SK-N-SH (cell line): ENCODE measurements at regions not wholly inside any gene's neighbourhood (a gene's known extent, or its start where the extent isn't known, plus 50 kb on each side); places are given as distances from the start of the nearest gene placed in this dataset.

Experiments used
- CTCF ChIA-PET: fragments of 300-600, 350-600 bp; formaldehyde crosslinking; extraction: SDS; loops from one replicate; lab custom pipeline; 2021; lab: Yijun Ruan, JAX
- POLR2A ChIA-PET: fragments of 350-600 bp; sonication (Branson Sonifier 250); formaldehyde crosslinking; extraction: SDS; loops from one replicate; lab custom pipeline; 2020; ENCODE audit warnings: antibody characterized with exemption, inconsistent platforms; lab: Yijun Ruan, JAX
- DNase-seq: peaks from one replicate; pipeline ENCODE4 v3.0.0; 2012
- H2AFZ ChIP-seq: fragments of 200-600 bp; sonication (generic); 2 replicates; pipeline ENCODE4 v1.8.1; 2016; ENCODE audit warnings: antibody characterized with exemption, mild to moderate bottlenecking, low read depth
- H3F3A ChIP-seq: fragments of 200-600 bp; sonication (generic); replicated peaks from 2 replicates; pipeline ENCODE3; 2016; ENCODE audit warnings: antibody characterized with exemption, mild to moderate bottlenecking; ENCODE audit not compliant: insufficient read depth
- H3K27ac ChIP-seq, 2 experiments: fragments of 200-500 bp in 1 of 2; fragments of 200-600 bp in 1 of 2; sonication (Bioruptor generic) in 1 of 2; sonication (generic), shearing (Covaris generic) in 1 of 2; 2 replicates each; pipeline versions ENCODE4 v1.5.1 to v1.6.1; 2014 to 2016; ENCODE audit warnings: low read depth in 2 of 2, inconsistent platforms in 1 of 2, low read length in 1 of 2, mild to moderate bottlenecking in 1 of 2, mixed read lengths in 1 of 2
- H3K27me3 ChIP-seq: fragments of 200-600 bp; sonication (generic), shearing (Covaris generic); 2 replicates; pipeline ENCODE4 v1.6.1; 2016; ENCODE audit warnings: mixed run types; ENCODE audit not compliant: insufficient read depth
- H3K36me3 ChIP-seq, 2 experiments: fragments of 200-500 bp in 1 of 2; fragments of 200-600 bp in 1 of 2; sonication (Bioruptor generic) in 1 of 2; sonication (generic) in 1 of 2; replicated peaks in 1 of 2; 2 replicates each; pipeline versions ENCODE3 to v1.5.1; 2014 to 2016; ENCODE audit warnings: low read length in 1 of 2, mild to moderate bottlenecking in 1 of 2; ENCODE audit not compliant: insufficient read depth in 2 of 2, control insufficient read depth in 1 of 2
- H3K4me1 ChIP-seq, 2 experiments: fragments of 200-500 bp in 1 of 2; fragments of 200-600 bp in 1 of 2; sonication (Bioruptor generic) in 1 of 2; sonication (generic), shearing (Covaris generic) in 1 of 2; 2 replicates each; pipeline versions ENCODE4 v1.5.1 to v1.6.1; 2014 to 2016; ENCODE audit warnings: low read depth in 1 of 2, low read length in 1 of 2, mixed run types in 1 of 2; ENCODE audit not compliant: insufficient read depth in 2 of 2, control insufficient read depth in 1 of 2
- H3K4me2 ChIP-seq: fragments of 200-600 bp; sonication (generic), shearing (Covaris generic); 2 replicates; pipeline ENCODE4 v1.6.1; 2017; ENCODE audit warnings: mixed run types
- H3K4me3 ChIP-seq, 2 experiments: fragments of 200-500 bp in 1 of 2; fragments of 200-600 bp in 1 of 2; sonication (Bioruptor generic) in 1 of 2; sonication (generic), shearing (Covaris generic) in 1 of 2; 2 replicates each; pipeline versions ENCODE4 v1.5.1 to v1.8.1; 2014 to 2016; ENCODE audit warnings: low read depth in 2 of 2, inconsistent platforms in 1 of 2, low read length in 1 of 2, mild to moderate bottlenecking in 1 of 2, mixed read lengths in 1 of 2, moderate library complexity in 1 of 2
- H3K79me2 ChIP-seq: fragments of 200-600 bp; sonication (generic); 2 replicates; pipeline ENCODE4 v1.8.1; 2017; ENCODE audit warnings: mild to moderate bottlenecking; ENCODE audit not compliant: insufficient read depth
- H3K9ac ChIP-seq: fragments of 200-600 bp; sonication (generic); 2 replicates; pipeline ENCODE4 v1.6.1; 2017; ENCODE audit warnings: mixed run types
- H3K9me2 ChIP-seq: fragments of 200-600 bp; sonication (generic); 2 replicates; pipeline ENCODE4 v1.6.1; 2017; ENCODE audit warnings: mixed run types
- H3K9me3 ChIP-seq: fragments of 200-600 bp; sonication (generic); 2 replicates; pipeline ENCODE4 v1.6.1; 2017; ENCODE audit warnings: mixed run types, mild to moderate bottlenecking, moderate library complexity
- H4K20me1 ChIP-seq: fragments of 200-600 bp; sonication (generic); 2 replicates; pipeline ENCODE4 v1.6.1; 2017; ENCODE audit warnings: mild to moderate bottlenecking, mixed run types; ENCODE audit not compliant: insufficient read depth
- ELF1 ChIP-seq: IDR thresholded peaks from 2 replicates; pipeline ENCODE4 v1.4.0; 2012
- EZH2phosphoT487 ChIP-seq: fragments of 200-600 bp; sonication (generic); IDR thresholded peaks from 2 replicates; pipeline ENCODE4 v1.6.1; 2017; ENCODE audit warnings: low read depth, mixed run types, mild to moderate bottlenecking, antibody characterized with exemption, moderate library complexity, borderline replicate concordance
- FOXJ3 ChIP-seq: sonication (generic); formaldehyde crosslinking; IDR thresholded peaks from 2 replicates; pipeline ENCODE4 v1.5.1; 2020; ENCODE audit warnings: mild to moderate bottlenecking, missing genetic modification reagents
- GABPA ChIP-seq: IDR thresholded peaks from 2 replicates; pipeline ENCODE4 v1.4.0; 2012; ENCODE audit warnings: low read depth, mild to moderate bottlenecking
- GATA2 ChIP-seq: sonication (generic); formaldehyde crosslinking; IDR thresholded peaks from 2 replicates; pipeline ENCODE4 v1.5.0; 2020; ENCODE audit warnings: mild to moderate bottlenecking, missing genetic modification reagents
- JUND ChIP-seq: IDR thresholded peaks from 2 replicates; pipeline ENCODE4 v1.4.0; 2012
- POLR2AphosphoS5 ChIP-seq: IDR thresholded peaks from 2 replicates; pipeline ENCODE4 v1.6.1; 2012; ENCODE audit warnings: low read depth, low read length
- RCOR1 ChIP-seq: fragments of 150-350 bp; IDR thresholded peaks from 2 replicates; pipeline ENCODE4 v1.6.1; 2017; ENCODE audit warnings: antibody characterized with exemption, low read length
- RFX5 ChIP-seq: IDR thresholded peaks from 2 replicates; pipeline ENCODE4 v1.6.1; 2012; ENCODE audit warnings: mild to moderate bottlenecking, improper control_type of control experiment, low read length
- RXRA ChIP-seq: IDR thresholded peaks from 2 replicates; pipeline ENCODE4 v1.4.0; 2012; ENCODE audit warnings: low read depth, mild to moderate bottlenecking, borderline replicate concordance
- SIN3A ChIP-seq: IDR thresholded peaks from 2 replicates; pipeline ENCODE4 v1.6.1; 2012; ENCODE audit warnings: low read depth, mild to moderate bottlenecking, low read length, moderate library complexity, borderline replicate concordance
- SMC3 ChIP-seq: IDR thresholded peaks from 2 replicates; pipeline ENCODE4 v1.6.1; 2012; ENCODE audit warnings: low read depth, low read length, improper control_type of control experiment
- TAF1 ChIP-seq: IDR thresholded peaks from 2 replicates; pipeline ENCODE4 v1.6.1; 2012; ENCODE audit warnings: low read depth, mild to moderate bottlenecking, low read length, moderate library complexity, borderline replicate concordance
- TCF12 ChIP-seq: IDR thresholded peaks from 2 replicates; pipeline ENCODE4 v1.4.0; 2012
- WGBS: methylation state at CpG from one replicate; pipeline ENCODE4 v1.1.6; 2017; ENCODE audit warnings: low lambda C conversion rate; 5-methylcytosine and 5-hydroxymethylcytosine counted together
- TF ChIP-seq, protein P1 (sequence below): IDR thresholded peaks from 2 replicates; pipeline ENCODE4 v1.4.0; 2012; ENCODE audit warnings: low read depth
- TF ChIP-seq, protein P2 (sequence below): IDR thresholded peaks from 2 replicates; pipeline ENCODE4 v1.4.0; 2012; ENCODE audit warnings: low read depth, borderline replicate concordance
- TF ChIP-seq, protein P3 (sequence below): IDR thresholded peaks from 2 replicates; pipeline ENCODE4 v1.6.1; 2012; ENCODE audit warnings: mild to moderate bottlenecking, low read depth, low read length, moderate library complexity

GRCh38 chr4:179927473-179927872, 2315.7 kb upstream of the TENM3 start (continued):
- TF ChIP-seq, protein P1, sequence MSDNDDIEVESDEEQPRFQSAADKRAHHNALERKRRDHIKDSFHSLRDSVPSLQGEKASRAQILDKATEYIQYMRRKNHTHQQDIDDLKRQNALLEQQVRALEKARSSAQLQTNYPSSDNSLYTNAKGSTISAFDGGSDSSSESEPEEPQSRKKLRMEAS, result no peak
- TF ChIP-seq EZH2phosphoT487 (no peak), SMC3 (no peak)

DNA sequence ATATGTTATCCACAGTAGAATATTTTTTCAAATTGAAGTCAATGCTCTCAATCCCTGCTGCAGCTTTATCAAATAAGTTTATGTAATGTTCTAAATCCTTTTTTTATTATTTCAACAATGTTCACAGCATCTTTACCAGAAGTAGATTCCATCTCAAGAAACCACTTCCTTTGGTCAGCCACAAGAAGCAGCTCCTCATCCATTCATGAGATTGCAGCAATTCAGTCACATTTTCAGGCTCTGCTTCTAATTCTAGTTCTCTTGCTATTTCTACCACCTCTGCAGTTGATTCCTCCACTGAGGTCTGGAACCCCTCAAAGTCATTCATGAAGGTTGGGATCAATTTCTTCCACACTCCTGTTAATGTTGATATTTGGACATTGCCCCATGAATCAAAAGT, 2301.3 kb upstream of the TENM3 start:
- H3K79me2 ChIP-seq, result no peaks in the 10 kb centered on the region
- no peaks in the 10 kb centered on the region for H3K36me3 ChIP-seq
- H3K4me2 ChIP-seq, result no peak overlapping the region
- no peaks in the 10 kb centered on the region for H3K9me2 ChIP-seq
- H3K4me3 ChIP-seq, result no peak overlapping the region
- H3K27ac ChIP-seq, result no peak overlapping the region
- no peaks in the 10 kb centered on the region for H4K20me1 ChIP-seq
- CTCF ChIA-PET, result interaction anchor here (1.0 kb wide), 1 partner anchor 75 kb away, joined by 3 read pairs; no protein-coding TSS in a partner anchor
- H3K27me3 ChIP-seq, result no peaks in the 10 kb centered on the region
- H3K9ac ChIP-seq, result no peak overlapping the region
- no peak overlapping the region for H2AFZ ChIP-seq
- POLR2A ChIA-PET, result no interaction called here
- no peak for DNase-seq
- H3F3A ChIP-seq, result no peaks in the 10 kb centered on the region
- no peak for TF ChIP-seq TAF1
- no peak for TF ChIP-seq RCOR1
- no peak for TF ChIP-seq FOXJ3 (CRISPR knock-in tag)
- TF ChIP-seq, protein P2, sequence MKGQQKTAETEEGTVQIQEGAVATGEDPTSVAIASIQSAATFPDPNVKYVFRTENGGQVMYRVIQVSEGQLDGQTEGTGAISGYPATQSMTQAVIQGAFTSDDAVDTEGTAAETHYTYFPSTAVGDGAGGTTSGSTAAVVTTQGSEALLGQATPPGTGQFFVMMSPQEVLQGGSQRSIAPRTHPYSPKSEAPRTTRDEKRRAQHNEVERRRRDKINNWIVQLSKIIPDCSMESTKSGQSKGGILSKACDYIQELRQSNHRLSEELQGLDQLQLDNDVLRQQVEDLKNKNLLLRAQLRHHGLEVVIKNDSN, result no peak
- TF ChIP-seq POLR2AphosphoS5, result no peak
- no peaks in the 10 kb centered on the region for H3K4me1 ChIP-seq
- H3K9me3 ChIP-seq, result 0 out of 2 replicates have a peak, but pooled peaks cover 4% of the 10 kb centered on the region

DNA sequence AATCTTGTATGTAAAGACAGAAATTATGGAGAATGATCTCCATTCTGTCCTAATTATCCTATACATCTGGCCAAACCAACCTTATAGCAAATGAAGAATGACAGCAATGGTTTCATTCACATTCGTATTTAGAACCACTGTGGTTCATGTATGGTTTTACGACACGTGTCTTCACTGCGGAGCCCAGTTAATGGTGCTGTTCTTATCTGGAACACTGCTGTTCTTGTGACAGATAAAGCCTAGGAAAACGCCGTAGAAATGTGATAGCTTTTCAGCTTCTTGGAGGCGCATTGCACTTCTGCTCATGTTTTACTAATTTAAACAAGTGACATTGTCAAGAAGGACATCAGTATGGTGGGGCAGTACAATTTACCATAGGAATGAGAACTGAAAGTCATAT, 2266.4 kb upstream of the TENM3 start:
- Histone ChIP-seq H3K27me3 (no peaks in the 10 kb centered on the region), H3K36me3 (no peaks in the 10 kb centered on the region), H3K79me2 (no peaks in the 10 kb centered on the region), H3K27ac (no peak overlapping the region), H2AFZ (no peak overlapping the region), H3K9ac (no peak overlapping the region), H3K9me2 (no peaks in the 10 kb centered on the region), H3K4me1 (no peaks in the 10 kb centered on the region), H3K4me2 (no peak overlapping the region), H3K9me3 (no peaks in the 10 kb centered on the region), H3F3A (no peaks in the 10 kb centered on the region), H4K20me1 (no peaks in the 10 kb centered on the region), H3K4me3 (no peak overlapping the region)
- 16% methylated on average over 7 of the region's 7 CpGs for WGBS
- no peak for TF ChIP-seq ELF1
- TF ChIP-seq RXRA, result no peak
- no peak for TF ChIP-seq JUND
- no peak for TF ChIP-seq FOXJ3 (CRISPR knock-in tag)
- TF ChIP-seq, protein P3, sequence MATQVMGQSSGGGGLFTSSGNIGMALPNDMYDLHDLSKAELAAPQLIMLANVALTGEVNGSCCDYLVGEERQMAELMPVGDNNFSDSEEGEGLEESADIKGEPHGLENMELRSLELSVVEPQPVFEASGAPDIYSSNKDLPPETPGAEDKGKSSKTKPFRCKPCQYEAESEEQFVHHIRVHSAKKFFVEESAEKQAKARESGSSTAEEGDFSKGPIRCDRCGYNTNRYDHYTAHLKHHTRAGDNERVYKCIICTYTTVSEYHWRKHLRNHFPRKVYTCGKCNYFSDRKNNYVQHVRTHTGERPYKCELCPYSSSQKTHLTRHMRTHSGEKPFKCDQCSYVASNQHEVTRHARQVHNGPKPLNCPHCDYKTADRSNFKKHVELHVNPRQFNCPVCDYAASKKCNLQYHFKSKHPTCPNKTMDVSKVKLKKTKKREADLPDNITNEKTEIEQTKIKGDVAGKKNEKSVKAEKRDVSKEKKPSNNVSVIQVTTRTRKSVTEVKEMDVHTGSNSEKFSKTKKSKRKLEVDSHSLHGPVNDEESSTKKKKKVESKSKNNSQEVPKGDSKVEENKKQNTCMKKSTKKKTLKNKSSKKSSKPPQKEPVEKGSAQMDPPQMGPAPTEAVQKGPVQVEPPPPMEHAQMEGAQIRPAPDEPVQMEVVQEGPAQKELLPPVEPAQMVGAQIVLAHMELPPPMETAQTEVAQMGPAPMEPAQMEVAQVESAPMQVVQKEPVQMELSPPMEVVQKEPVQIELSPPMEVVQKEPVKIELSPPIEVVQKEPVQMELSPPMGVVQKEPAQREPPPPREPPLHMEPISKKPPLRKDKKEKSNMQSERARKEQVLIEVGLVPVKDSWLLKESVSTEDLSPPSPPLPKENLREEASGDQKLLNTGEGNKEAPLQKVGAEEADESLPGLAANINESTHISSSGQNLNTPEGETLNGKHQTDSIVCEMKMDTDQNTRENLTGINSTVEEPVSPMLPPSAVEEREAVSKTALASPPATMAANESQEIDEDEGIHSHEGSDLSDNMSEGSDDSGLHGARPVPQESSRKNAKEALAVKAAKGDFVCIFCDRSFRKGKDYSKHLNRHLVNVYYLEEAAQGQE, result no peak
- TF ChIP-seq SMC3, result no peak
- no peak for TF ChIP-seq RCOR1
- no peak for TF ChIP-seq EZH2phosphoT487
- TF ChIP-seq TAF1, result no peak
- no peak for TF ChIP-seq TCF12
- TF ChIP-seq RFX5, result no peak
- TF ChIP-seq SIN3A, result no peak
- no peak for TF ChIP-seq GABPA
- TF ChIP-seq, protein P1, result no peak
- no peak for TF ChIP-seq GATA2 (CRISPR knock-in tag)
- TF ChIP-seq, protein P2, result no peak
- no peak for DNase-seq
- ChIA-PET POLR2A (no interaction called here), CTCF (no interaction called here)
